ENCODE measurements at regions not wholly inside any gene's neighbourhood (a gene's known extent, or its start where the extent isn't known, plus 50 kb on each side); places are given as distances from the start of the nearest gene placed in this dataset.

- TF ChIP-seq, protein P1, sequence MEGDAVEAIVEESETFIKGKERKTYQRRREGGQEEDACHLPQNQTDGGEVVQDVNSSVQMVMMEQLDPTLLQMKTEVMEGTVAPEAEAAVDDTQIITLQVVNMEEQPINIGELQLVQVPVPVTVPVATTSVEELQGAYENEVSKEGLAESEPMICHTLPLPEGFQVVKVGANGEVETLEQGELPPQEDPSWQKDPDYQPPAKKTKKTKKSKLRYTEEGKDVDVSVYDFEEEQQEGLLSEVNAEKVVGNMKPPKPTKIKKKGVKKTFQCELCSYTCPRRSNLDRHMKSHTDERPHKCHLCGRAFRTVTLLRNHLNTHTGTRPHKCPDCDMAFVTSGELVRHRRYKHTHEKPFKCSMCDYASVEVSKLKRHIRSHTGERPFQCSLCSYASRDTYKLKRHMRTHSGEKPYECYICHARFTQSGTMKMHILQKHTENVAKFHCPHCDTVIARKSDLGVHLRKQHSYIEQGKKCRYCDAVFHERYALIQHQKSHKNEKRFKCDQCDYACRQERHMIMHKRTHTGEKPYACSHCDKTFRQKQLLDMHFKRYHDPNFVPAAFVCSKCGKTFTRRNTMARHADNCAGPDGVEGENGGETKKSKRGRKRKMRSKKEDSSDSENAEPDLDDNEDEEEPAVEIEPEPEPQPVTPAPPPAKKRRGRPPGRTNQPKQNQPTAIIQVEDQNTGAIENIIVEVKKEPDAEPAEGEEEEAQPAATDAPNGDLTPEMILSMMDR (IDR thresholded peaks at IDR 0.05; ENCODE audit: low read depth, low read length, missing control alignments): no peak
- Histone ChIP-seq H3K27me3 (replicated peaks) (no peaks in the 10 kb centered on the region), H3K36me3 (replicated peaks) (no peaks in the 10 kb centered on the region), H3K4me3 (ENCODE audit: low read depth, low read length) (no peak overlapping the region), H3K27ac (no peak overlapping the region)
- no peak for DNase-seq
- in situ Hi-C loops (cut with HindIII; ENCODE audit: low pct_ligation_motif_present, low sequenced_read_pairs): no loop called here
These were observed 289.7 kb downstream of the CCDC85A start for GRCh38 chr2:56473524-56473923.

- no peak for DNase-seq
- TF ChIP-seq, protein P1 (IDR thresholded peaks at IDR 0.05; ENCODE audit: low read depth, low read length, missing control alignments): no peak
- no peak overlapping the region for H3K27ac ChIP-seq
- no peaks in the 10 kb centered on the region for H3K27me3 ChIP-seq (replicated peaks)
- no peaks in the 10 kb centered on the region for H3K36me3 ChIP-seq (replicated peaks)
- no peak overlapping the region for H3K4me3 ChIP-seq (ENCODE audit: low read depth, low read length)
- in situ Hi-C loops (cut with HindIII; ENCODE audit: low pct_ligation_motif_present, low sequenced_read_pairs): no loop called here
These were observed 290.8 kb downstream of the CCDC85A start for GRCh38 chr2:56474412-56475158.

DNA sequence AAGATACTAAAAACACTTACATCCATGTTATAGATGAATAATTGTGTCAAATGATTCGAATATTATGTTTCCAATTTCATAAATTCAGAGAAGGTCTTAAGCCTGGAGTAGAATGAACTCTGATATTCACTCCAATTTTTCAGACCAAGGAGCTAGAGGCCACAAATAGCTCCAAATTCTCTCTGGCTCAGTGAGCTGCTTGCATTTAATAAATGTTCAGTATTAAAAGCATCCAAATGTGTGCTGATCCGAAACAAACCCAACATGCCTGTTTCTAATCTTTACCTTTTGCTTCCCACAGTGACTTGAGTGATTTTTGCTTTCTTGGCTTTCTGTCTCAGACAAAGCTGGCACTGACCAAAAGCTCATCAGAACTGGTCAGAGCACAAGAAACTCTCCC, 291.4 kb downstream of the CCDC85A start:
- Histone ChIP-seq H3K27ac (no peak overlapping the region), H3K27me3 (replicated peaks) (no peaks in the 10 kb centered on the region), H3K36me3 (replicated peaks) (no peaks in the 10 kb centered on the region), H3K4me3 (ENCODE audit: low read depth, low read length) (no peak overlapping the region)
- TF ChIP-seq, protein P1 (IDR thresholded peaks at IDR 0.05; ENCODE audit: low read depth, low read length, missing control alignments): no peak
- no peak for DNase-seq
- in situ Hi-C loops (cut with HindIII; ENCODE audit: low pct_ligation_motif_present, low sequenced_read_pairs): no loop called here

GRCh38 chr2:56476509-56477071, 292.8 kb downstream of the CCDC85A start:
- in situ Hi-C loops (cut with HindIII; ENCODE audit: low pct_ligation_motif_present, low sequenced_read_pairs): no loop called here

DNA sequence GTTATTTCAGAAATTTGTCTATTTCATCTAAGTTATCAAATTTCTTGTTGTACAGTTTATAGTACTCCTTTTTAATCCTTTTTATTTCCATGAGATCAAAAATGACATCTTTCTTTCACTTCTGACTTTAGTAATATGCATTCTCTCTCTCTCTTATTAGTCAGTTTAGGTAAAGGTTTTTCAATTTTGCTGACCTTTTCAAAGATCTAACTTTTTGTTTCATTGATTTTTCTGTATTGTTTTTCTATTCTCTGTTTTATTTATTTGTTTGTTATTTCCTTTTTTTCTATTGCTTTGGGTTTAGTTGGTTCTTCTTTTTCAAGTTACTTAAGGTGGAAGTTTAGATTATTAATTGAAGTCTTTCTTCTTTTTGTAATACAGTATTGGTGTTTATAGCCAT, 294.2 kb downstream of the CCDC85A start:
- no peaks in the 10 kb centered on the region for H3K27me3 ChIP-seq (replicated peaks)
- TF ChIP-seq, protein P1 (IDR thresholded peaks at IDR 0.05; ENCODE audit: low read depth, low read length, missing control alignments): no peak
- in situ Hi-C loops (cut with HindIII; ENCODE audit: low pct_ligation_motif_present, low sequenced_read_pairs): no loop called here
- no peak for DNase-seq
- no peak overlapping the region for H3K27ac ChIP-seq
- H3K4me3 ChIP-seq (ENCODE audit: low read depth, low read length): no peak overlapping the region
- no peaks in the 10 kb centered on the region for H3K36me3 ChIP-seq (replicated peaks)

More at GRCh38 chr2:56476509-56477071, 292.8 kb downstream of the CCDC85A start:
- H3K36me3 ChIP-seq (replicated peaks): no peaks in the 10 kb centered on the region
- DNase-seq: no peak
- TF ChIP-seq, protein P1 (IDR thresholded peaks at IDR 0.05; ENCODE audit: low read depth, low read length, missing control alignments): no peak
- no peaks in the 10 kb centered on the region for H3K27me3 ChIP-seq (replicated peaks)
- no peak overlapping the region for H3K4me3 ChIP-seq (ENCODE audit: low read depth, low read length)
- H3K27ac ChIP-seq: no peak overlapping the region
